HepG2 (cell line): ENCODE measurements at regions not wholly inside any gene's neighbourhood (a gene's known extent, or its start where the extent isn't known, plus 50 kb on each side); places are given as distances from the start of the nearest gene placed in this dataset.

ENCODE experiments used
- ATAC-seq: fragments of 200-7000 bp; cut with Tn5 transposase; 3 replicates; pipeline ENCODE4 v1.9.1; 2020; ENCODE audit warnings: mild to moderate bottlenecking, moderate library complexity
- BruUV-seq: library from RNA; stranded (reverse); fragments of 400-500 nt; replicated peaks from 2 replicates; lab custom pipeline; 2021; lab: Mats Ljungman, UMichigan
- CTCF ChIA-PET: fragments of 300-600 bp; formaldehyde crosslinking; extraction: SDS; loops from one replicate; lab custom pipeline; 2021; ENCODE audit warnings: low total read pairs, inconsistent platforms, low intra/inter-chr PET ratio; lab: Yijun Ruan, JAX
- POLR2A ChIA-PET: fragments of 350-600 bp; sonication (Branson Sonifier 250); formaldehyde crosslinking; loops from one replicate; lab custom pipeline; 2020; ENCODE audit warnings: antibody characterized with exemption, inconsistent platforms; lab: Yijun Ruan, JAX
- DNase-seq: peaks from one replicate; pipeline ENCODE4 v3.0.0-alpha.2; 2015; ENCODE audit warnings: low spot score
- FAIRE-seq: peaks from 3 replicates; lab custom pipeline; 2011; peaks lifted over from hg19 to GRCh38; lab: Jason Lieb, UNC
- H2AFZ ChIP-seq: one replicate; pipeline ENCODE4 v1.6.1; 2011; ENCODE audit warnings: low read length, inconsistent platforms
- H3K27ac ChIP-seq: fragments of 300-600 bp; 3 replicates; pipeline ENCODE4 v1.8.0; 2011; ENCODE audit warnings: mixed run types, mild to moderate bottlenecking, mixed read lengths, low read length, inconsistent platforms; ENCODE audit not compliant: insufficient read depth; ENCODE audit errors: extremely low read length
- H3K27me3 ChIP-seq, 2 experiments: fragments of 200-600 bp in 1 of 2; 2 replicates in 1 of 2; 3 replicates in 1 of 2; pipeline versions ENCODE4 v1.6.0 to v1.8.0; 2011; ENCODE audit warnings: low read length in 2 of 2, mild to moderate bottlenecking in 2 of 2, moderate library complexity in 2 of 2, inconsistent platforms in 1 of 2; ENCODE audit not compliant: insufficient read depth in 2 of 2, control insufficient read depth in 1 of 2
- H3K36me3 ChIP-seq, 2 experiments: fragments of 200-600 bp in 1 of 2; replicated peaks in 1 of 2; 2 replicates in 1 of 2; 3 replicates in 1 of 2; pipeline versions ENCODE4 v1.5.1 to v1.8.0; 2011; ENCODE audit warnings: low read length in 2 of 2, inconsistent platforms in 1 of 2; ENCODE audit not compliant: insufficient read depth in 2 of 2, control insufficient read depth in 1 of 2
- H3K4me1 ChIP-seq: 2 replicates; pipeline ENCODE4 v1.5.1; 2012; ENCODE audit warnings: low read length, inconsistent platforms; ENCODE audit not compliant: insufficient read depth
- H3K4me2 ChIP-seq: 2 replicates; pipeline ENCODE4 v1.6.0; 2011; ENCODE audit warnings: low read depth, low read length, inconsistent platforms
- H3K4me3 ChIP-seq, 3 experiments: fragments of 200-600 bp in 1 of 3; sonication (generic), shearing (Covaris generic) in 1 of 3; replicated peaks in 1 of 3; 2 replicates each; pipeline ENCODE4 v1.5.1; 2011 to 2016; ENCODE audit warnings: low read length in 3 of 3, inconsistent platforms in 2 of 3, low read depth in 2 of 3, mild to moderate bottlenecking in 2 of 3, control low read depth in 1 of 3, mixed read lengths in 1 of 3; ENCODE audit not compliant: insufficient read depth in 1 of 3
- H3K79me2 ChIP-seq: one replicate; pipeline ENCODE4 v1.6.1; 2011; ENCODE audit warnings: low read length, inconsistent platforms; ENCODE audit not compliant: insufficient read depth
- H3K9ac ChIP-seq: 2 replicates; pipeline ENCODE4 v1.6.0; 2011; ENCODE audit warnings: mild to moderate bottlenecking, low read depth, low read length, inconsistent platforms; ENCODE audit not compliant: insufficient read depth
- H3K9me3 ChIP-seq: 2 replicates; pipeline ENCODE4 v1.5.1; 2012; ENCODE audit warnings: mild to moderate bottlenecking, low read length
- H4K20me1 ChIP-seq: 2 replicates; pipeline ENCODE4 v1.6.0; 2011; ENCODE audit warnings: inconsistent platforms, mild to moderate bottlenecking, low read length, moderate library complexity; ENCODE audit not compliant: insufficient read depth
- CSRNP2 ChIP-seq: sonication (generic); formaldehyde crosslinking; conservative IDR thresholded peaks from 2 replicates; pipeline ENCODE4 v1.8.0; 2022; ENCODE audit warnings: low read depth, missing genetic modification reagents
- GLI4 ChIP-seq: sonication (generic); formaldehyde crosslinking; IDR thresholded peaks from 2 replicates; pipeline ENCODE4 v1.5.1; 2020; ENCODE audit warnings: missing genetic modification reagents, mild to moderate bottlenecking, moderate library complexity, borderline replicate concordance
- MTA1 ChIP-seq: sonication (generic); formaldehyde crosslinking; IDR thresholded peaks from 2 replicates; pipeline ENCODE4 v1.4.0; 2020; ENCODE audit warnings: missing genetic modification reagents, mild to moderate bottlenecking, borderline replicate concordance
- NCOA2 ChIP-seq: sonication (generic); formaldehyde crosslinking; IDR thresholded peaks from 2 replicates; pipeline ENCODE4 v1.8.0; 2022; ENCODE audit warnings: inconsistent platforms
- RFX5 ChIP-seq: IDR thresholded peaks from 2 replicates; pipeline ENCODE4 v1.6.1; 2011; ENCODE audit warnings: low read depth, low read length, improper control_type of control experiment
- SKI ChIP-seq: fragments of 450-650 bp; IDR thresholded peaks from one replicate; pipeline ENCODE4 v1.6.1; 2018; ENCODE audit warnings: mild to moderate bottlenecking; ENCODE audit not compliant: partially characterized antibody
- UBTF ChIP-seq: sonication (generic); formaldehyde crosslinking; IDR thresholded peaks from 2 replicates; pipeline ENCODE4 v1.4.0; 2020; ENCODE audit warnings: mild to moderate bottlenecking, missing genetic modification reagents
- ZBTB4 ChIP-seq: sonication (generic); formaldehyde crosslinking; IDR thresholded peaks from 2 replicates; pipeline ENCODE4 v1.4.0; 2020; ENCODE audit warnings: missing genetic modification reagents, mild to moderate bottlenecking, borderline replicate concordance
- ZBTB8A ChIP-seq: sonication (generic); formaldehyde crosslinking; IDR thresholded peaks from 2 replicates; pipeline ENCODE4 v1.4.0; 2020; ENCODE audit warnings: mild to moderate bottlenecking, low read depth, missing genetic modification reagents, borderline replicate concordance
- ZNF180 ChIP-seq: sonication (generic); formaldehyde crosslinking; IDR thresholded peaks from 2 replicates; pipeline ENCODE4 v1.4.0; 2020; ENCODE audit warnings: low read depth, missing genetic modification reagents, borderline replicate concordance
- ZNF557 ChIP-seq: sonication (generic); formaldehyde crosslinking; IDR thresholded peaks from 2 replicates; pipeline ENCODE4 v1.4.0; 2020; ENCODE audit warnings: missing genetic modification reagents
- ZNF615 ChIP-seq: sonication (generic); formaldehyde crosslinking; IDR thresholded peaks from 2 replicates; pipeline ENCODE4 v1.5.0; 2020; ENCODE audit warnings: mild to moderate bottlenecking, missing genetic modification reagents, borderline replicate concordance
- ZNF781 ChIP-seq: sonication (generic); formaldehyde crosslinking; IDR thresholded peaks from 2 replicates; pipeline ENCODE4 v1.5.1; 2020; ENCODE audit warnings: borderline replicate concordance, mild to moderate bottlenecking, missing genetic modification reagents; ENCODE audit errors: not compliant biosample characterization
- WGBS: methylation state at CpG from one replicate; pipeline ENCODE4 v1.1.6; 2017; ENCODE audit warnings: low lambda C conversion rate; 5-methylcytosine and 5-hydroxymethylcytosine counted together
- in situ Hi-C: cut with HindIII; loops from 2 replicates; pipeline ENCODE4 v1.10.0; 2017; ENCODE audit warnings: low pct_unique_long_range_greater_than_20kb; ENCODE audit not compliant: extremely low pct_ligation_motif_present
- intact Hi-C: fragments of 100-400 bp; cut with micrococcal nuclease; formaldehyde crosslinking; loops from one replicate; pipeline ENCODE4 v1.10.0; 2022; ENCODE audit not compliant: unreplicated experiment
- TF ChIP-seq, protein P1 (sequence below): sonication (generic); formaldehyde crosslinking; IDR thresholded peaks from 2 replicates; pipeline ENCODE4 v1.8.1; 2023; ENCODE audit warnings: mild to moderate bottlenecking, missing genetic modification reagents

- intact Hi-C loops: no loop called here
- H3K9me3 ChIP-seq: no peaks in the 10 kb centered on the region
- in situ Hi-C loops: no loop called here
- FAIRE-seq (no peak), ATAC-seq (no peak), DNase-seq (no peak)
- 43% methylated on average over 2 of the region's 2 CpGs for WGBS
- H3K79me2 ChIP-seq: no peaks in the 10 kb centered on the region
- H2AFZ ChIP-seq: no peak overlapping the region
- H3K27ac ChIP-seq: no peak overlapping the region
- CTCF ChIA-PET: no interaction called here
- H3K4me3 ChIP-seq: no peak overlapping the region
- H3K9ac ChIP-seq: no peak overlapping the region
- BruUV-seq: no TSS peak
- no peaks in the 10 kb centered on the region for H4K20me1 ChIP-seq
- H3K27me3 ChIP-seq: no peaks in the 10 kb centered on the region
- POLR2A ChIA-PET: no interaction called here
- no peaks in the 10 kb centered on the region for H3K4me1 ChIP-seq
- H3K4me2 ChIP-seq: no peak overlapping the region
- no peaks in the 10 kb centered on the region for H3K36me3 ChIP-seq
- no peak for TF ChIP-seq ZNF781 (CRISPR knock-in tag)
- TF ChIP-seq ZBTB8A (CRISPR knock-in tag): no peak
- no peak for TF ChIP-seq RFX5
- no peak for TF ChIP-seq ZBTB4
- no peak for TF ChIP-seq MTA1
- no peak for TF ChIP-seq ZNF557 (CRISPR knock-in tag)
- no peak for TF ChIP-seq CSRNP2 (CRISPR knock-in tag)
- TF ChIP-seq, protein P1, sequence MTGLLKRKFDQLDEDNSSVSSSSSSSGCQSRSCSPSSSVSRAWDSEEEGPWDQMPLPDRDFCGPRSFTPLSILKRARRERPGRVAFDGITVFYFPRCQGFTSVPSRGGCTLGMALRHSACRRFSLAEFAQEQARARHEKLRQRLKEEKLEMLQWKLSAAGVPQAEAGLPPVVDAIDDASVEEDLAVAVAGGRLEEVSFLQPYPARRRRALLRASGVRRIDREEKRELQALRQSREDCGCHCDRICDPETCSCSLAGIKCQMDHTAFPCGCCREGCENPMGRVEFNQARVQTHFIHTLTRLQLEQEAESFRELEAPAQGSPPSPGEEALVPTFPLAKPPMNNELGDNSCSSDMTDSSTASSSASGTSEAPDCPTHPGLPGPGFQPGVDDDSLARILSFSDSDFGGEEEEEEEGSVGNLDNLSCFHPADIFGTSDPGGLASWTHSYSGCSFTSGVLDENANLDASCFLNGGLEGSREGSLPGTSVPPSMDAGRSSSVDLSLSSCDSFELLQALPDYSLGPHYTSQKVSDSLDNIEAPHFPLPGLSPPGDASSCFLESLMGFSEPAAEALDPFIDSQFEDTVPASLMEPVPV (CRISPR knock-in tag): no peak
- no peak for TF ChIP-seq SKI
- no peak for TF ChIP-seq ZNF180 (CRISPR knock-in tag)
- TF ChIP-seq UBTF: no peak
- TF ChIP-seq NCOA2 (CRISPR knock-in tag): no peak
- no peak for TF ChIP-seq GLI4 (CRISPR knock-in tag)
- TF ChIP-seq ZNF615: no peak
Measured at GRCh38 chr4:81523672-81524327, 52.1 kb upstream of the RASGEF1B start.
